CD4-positive, alpha-beta T cell (primary cell): ENCODE measurements at regions not wholly inside any gene's neighbourhood (a gene's known extent, or its start where the extent isn't known, plus 50 kb on each side); places are given as distances from the start of the nearest gene placed in this dataset.
"Not testable (repeated sequence)": the region's sequence is repeated elsewhere in the genome, so short reads cannot be mapped to it uniquely, and the experiment has no call there.

ENCODE experiments used
- ATAC-seq: fragments of 200-7000 bp; cut with Tn5 transposase; one replicate; pipeline ENCODE4 v1.10.0; 2022; ENCODE audit warnings: mild to moderate bottlenecking; ENCODE audit not compliant: poor library complexity
- CTCF ChIA-PET: fragments of 350-600 bp; sonication (Branson Sonifier 250); formaldehyde crosslinking; loops from one replicate; lab custom pipeline; 2021; ENCODE audit warnings: antibody characterized with exemption, inconsistent platforms; lab: Charles Lee
- POLR2A ChIA-PET: fragments of 350-600 bp; sonication (Branson Sonifier 250); formaldehyde crosslinking; loops from one replicate; lab custom pipeline; 2021; ENCODE audit warnings: antibody characterized with exemption, inconsistent platforms; lab: Charles Lee
- DNase-seq, 14 experiments: peaks; one replicate each; pipeline ENCODE4 v3.0.0-alpha.2; 2013 to 2020; ENCODE audit warnings: mixed read lengths in 2 of 14
- H3K27ac ChIP-seq, 2 donors: one replicate each; pipeline versions ENCODE4 v1.5.1 to v1.7.0; 2013; ENCODE audit warnings: low read length in 2 of 2, low read depth in 1 of 2, mild to moderate bottlenecking in 1 of 2
- H3K27me3 ChIP-seq, 2 experiments: 1 replicate in 1 of 2; 2 replicates in 1 of 2; pipeline versions ENCODE4 v1.6.1 to v1.7.0; 2013; ENCODE audit warnings: low read length in 2 of 2, control low read depth in 1 of 2, mild to moderate bottlenecking in 1 of 2, moderate library complexity in 1 of 2; ENCODE audit not compliant: insufficient read depth in 2 of 2, control insufficient read depth in 1 of 2
- H3K36me3 ChIP-seq: one replicate; pipeline ENCODE4 v1.6.1; 2013; ENCODE audit warnings: low read length, control low read depth; ENCODE audit not compliant: insufficient read depth
- H3K4me1 ChIP-seq: one replicate; pipeline ENCODE4 v1.6.1; 2013; ENCODE audit warnings: low read length, control low read depth; ENCODE audit not compliant: insufficient read depth
- H3K4me3 ChIP-seq: one replicate; pipeline ENCODE4 v1.5.1; 2013; ENCODE audit warnings: mild to moderate bottlenecking, low read length, moderate library complexity
- H3K9me3 ChIP-seq, 2 experiments: 1 replicate in 1 of 2; 2 replicates in 1 of 2; pipeline versions ENCODE4 v1.6.1 to v1.7.0; 2013; ENCODE audit warnings: low read length in 2 of 2, mild to moderate bottlenecking in 2 of 2, control low read depth in 1 of 2, moderate library complexity in 1 of 2; ENCODE audit not compliant: control insufficient read depth in 1 of 2, insufficient read depth in 1 of 2
- H3K27ac Mint-ChIP-seq: one replicate; pipeline ENCODE4 v1.8.0; 2020; ENCODE audit warnings: mixed read lengths
- H3K27me3 Mint-ChIP-seq: one replicate; pipeline ENCODE4 v1.8.0; 2021; ENCODE audit warnings: mixed read lengths
- H3K36me3 Mint-ChIP-seq: one replicate; pipeline ENCODE4 v1.8.0; 2021; ENCODE audit warnings: low read depth, mixed read lengths
- H3K4me1 Mint-ChIP-seq: one replicate; pipeline ENCODE4 v1.8.0; 2021; ENCODE audit warnings: low read depth, mixed read lengths
- H3K4me3 Mint-ChIP-seq: one replicate; pipeline ENCODE4 v1.8.0; 2020; ENCODE audit warnings: mild to moderate bottlenecking, mixed read lengths
- H3K9me3 Mint-ChIP-seq: one replicate; pipeline ENCODE4 v1.8.0; 2020; ENCODE audit warnings: mixed read lengths
- CTCF ChIP-seq: fragments of 200-600 bp; IDR thresholded peaks from one replicate; pipeline ENCODE4 v1.8.0; 2022; ENCODE audit warnings: antibody characterized with exemption, mild to moderate bottlenecking
- intact Hi-C, 2 experiments: fragments of 100-400 bp; cut with DNase I in 1 of 2; cut with micrococcal nuclease in 1 of 2; formaldehyde crosslinking; loops; one replicate each; pipeline versions ENCODE4 v1.15.1 to v1.9.0; 2023 to 2025; cut with DNase I, micrococcal nuclease

- peaks cover 13% of the 10 kb centered on the region for H3K9me3 Mint-ChIP-seq
- H3K4me1 Mint-ChIP-seq, DNase-seq, H3K36me3 Mint-ChIP-seq, H3K4me1 ChIP-seq, H3K4me3 ChIP-seq, ATAC-seq, intact Hi-C loops, H3K36me3 ChIP-seq, H3K4me3 Mint-ChIP-seq, H3K27me3 Mint-ChIP-seq, H3K27ac Mint-ChIP-seq, H3K27ac ChIP-seq, H3K27me3 ChIP-seq, POLR2A ChIA-PET, CTCF ChIA-PET: not testable (repeated sequence)
- H3K9me3 ChIP-seq = peaks cover 9 to 31% of the 10 kb centered on the region in 2 experiments
Measured at GRCh38 chr11:54797906-54798305, 91.3 kb downstream of the OR4A5 start.

- intact Hi-C loops = no loop called here
- H3K9me3 Mint-ChIP-seq = peaks cover 11% of the 10 kb centered on the region
Measured at GRCh38 chr11:54832676-54833075, 126.0 kb downstream of the OR4A5 start.

GRCh38 chr11:54855047-54855446 is 148.4 kb downstream of the OR4A5 start:
- intact Hi-C loops, ATAC-seq, H3K27ac Mint-ChIP-seq, H3K4me1 ChIP-seq, H3K27me3 Mint-ChIP-seq, H3K4me3 Mint-ChIP-seq, DNase-seq, H3K36me3 ChIP-seq, H3K27me3 ChIP-seq, H3K27ac ChIP-seq, H3K4me1 Mint-ChIP-seq, H3K4me3 ChIP-seq, POLR2A ChIA-PET, CTCF ChIA-PET, H3K9me3 Mint-ChIP-seq: not testable (repeated sequence)
- H3K36me3 Mint-ChIP-seq = peaks cover 16% of the 10 kb centered on the region
- H3K9me3 ChIP-seq = peaks cover 11 to 52% of the 10 kb centered on the region in 2 experiments

More at GRCh38 chr11:54832676-54833075, 126.0 kb downstream of the OR4A5 start:
- Histone ChIP-seq H3K27ac (no peak overlapping the region), H3K9me3 (peaks cover 10 to 38% of the 10 kb centered on the region in 2 experiments), H3K36me3 (no peaks in the 10 kb centered on the region), H3K27me3 (no peaks in the 10 kb centered on the region), H3K4me3 (no peak overlapping the region), H3K4me1 (no peaks in the 10 kb centered on the region)
- H3K4me3 Mint-ChIP-seq = no peak overlapping the region
- ChIA-PET POLR2A (no interaction called here), CTCF (no interaction called here)
- TF ChIP-seq CTCF = no peak
- no peak overlapping the region for H3K27ac Mint-ChIP-seq
- no peak for DNase-seq
- H3K27me3 Mint-ChIP-seq = no peaks in the 10 kb centered on the region
- H3K4me1 Mint-ChIP-seq = no peaks in the 10 kb centered on the region
- no peak for ATAC-seq
- H3K36me3 Mint-ChIP-seq = peaks cover 14% of the 10 kb centered on the region
